ENCODE measurements at regions not wholly inside any gene's neighbourhood (a gene's known extent, or its start where the extent isn't known, plus 50 kb on each side); places are given as distances from the start of the nearest gene placed in this dataset.

DNA sequence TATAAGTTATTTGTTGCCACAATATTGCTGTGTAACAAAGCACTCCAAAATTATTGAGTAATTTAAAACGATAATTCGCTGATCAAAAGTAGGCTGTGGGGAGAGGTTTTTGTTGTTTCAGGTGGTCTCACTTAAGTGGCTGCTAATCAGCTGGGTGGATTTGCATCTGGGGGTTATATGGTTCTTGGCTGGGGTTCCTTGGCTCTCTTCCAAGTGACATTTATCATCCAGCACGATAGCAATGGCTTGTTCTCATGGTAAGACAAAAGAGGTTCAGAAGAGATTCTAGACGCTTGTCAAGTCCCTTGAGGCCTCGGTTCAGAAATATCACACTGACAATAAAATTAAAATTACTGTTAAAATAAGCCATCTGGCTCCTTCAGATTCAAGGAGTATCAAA lies 1648.8 kb downstream of the GRIK2 start:
- no peaks in the 10 kb centered on the region for H4K20me1 ChIP-seq (replicated peaks; ENCODE audit: control insufficient read depth, extremely low read depth, insufficient read depth, low read length)
- H3K27ac ChIP-seq (ENCODE audit: insufficient read depth, low read depth, low read length), result no peak overlapping the region
- FAIRE-seq, result no peak
- H3K4me3 ChIP-seq (replicated peaks in 1 of 3; ENCODE audit: insufficient read depth in 1 of 3, low read depth in 1 of 3, low read length in 3 of 3), result no peak overlapping the region
- H3K9me3 ChIP-seq (replicated peaks; ENCODE audit: control insufficient read depth, insufficient read depth, low read length), result no peaks in the 10 kb centered on the region
- no peak overlapping the region for H3K9ac ChIP-seq (replicated peaks; ENCODE audit: extremely low read depth, insufficient read depth, low read length)
- H3K27me3 ChIP-seq (ENCODE audit: control insufficient read depth in 2 of 2, insufficient read depth in 2 of 2, low read length in 2 of 2), result no peaks in the 10 kb centered on the region
- intact Hi-C loops (cut with micrococcal nuclease) (no loop called here), dilution Hi-C loops (cut with MboI; ENCODE audit: extremely low pct_ligation_motif_present, low sequenced_read_pairs) (no loop called here)
- no peak overlapping the region for H2AFZ ChIP-seq (ENCODE audit: low read depth, low read length)
- no peak for TF ChIP-seq FOS (IDR thresholded peaks at IDR 0.05; ENCODE audit: borderline replicate concordance, insufficient read depth, low read length)
- no peak for TF ChIP-seq POLR2AphosphoS5 (IDR thresholded peaks at IDR 0.05; ENCODE audit: insufficient read depth, low read depth, low read length)
- TF ChIP-seq MYC (IDR thresholded peaks at IDR 0.05; ENCODE audit: low read depth, low read length), result no peak
- TF ChIP-seq, protein P1, sequence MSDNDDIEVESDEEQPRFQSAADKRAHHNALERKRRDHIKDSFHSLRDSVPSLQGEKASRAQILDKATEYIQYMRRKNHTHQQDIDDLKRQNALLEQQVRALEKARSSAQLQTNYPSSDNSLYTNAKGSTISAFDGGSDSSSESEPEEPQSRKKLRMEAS (IDR thresholded peaks at IDR 0.05; ENCODE audit: insufficient read depth, insufficient read length), result no peak
- no peak for TF ChIP-seq EZH2 (IDR thresholded peaks at IDR 0.05; ENCODE audit: borderline replicate concordance, low read depth, low read length, severe bottlenecking)
- POLR2A ChIA-PET, result no interaction called here
- no peaks in the 10 kb centered on the region for H3K79me2 ChIP-seq (ENCODE audit: control insufficient read depth, insufficient read depth, low read length)
- H3K4me1 ChIP-seq (ENCODE audit: control insufficient read depth, extremely low read depth, insufficient read depth, low read length), result no peaks in the 10 kb centered on the region
- H3K4me2 ChIP-seq (ENCODE audit: insufficient read depth, low read length), result no peak overlapping the region
- DNase-seq (ENCODE audit: low read depth, low spot score), result no peak
- no peaks in the 10 kb centered on the region for H3K9me1 ChIP-seq (replicated peaks; ENCODE audit: control insufficient read depth, extremely low read depth, insufficient read depth, low read length)
- no TSS peak for BruUV-seq (replicated peaks)
- CTCF ChIA-PET, result no interaction called here
- no peaks in the 10 kb centered on the region for H3K36me3 ChIP-seq (ENCODE audit: control insufficient read depth in 2 of 2, extremely low read depth in 1 of 2, insufficient read depth in 2 of 2, low read length in 2 of 2)

DNA sequence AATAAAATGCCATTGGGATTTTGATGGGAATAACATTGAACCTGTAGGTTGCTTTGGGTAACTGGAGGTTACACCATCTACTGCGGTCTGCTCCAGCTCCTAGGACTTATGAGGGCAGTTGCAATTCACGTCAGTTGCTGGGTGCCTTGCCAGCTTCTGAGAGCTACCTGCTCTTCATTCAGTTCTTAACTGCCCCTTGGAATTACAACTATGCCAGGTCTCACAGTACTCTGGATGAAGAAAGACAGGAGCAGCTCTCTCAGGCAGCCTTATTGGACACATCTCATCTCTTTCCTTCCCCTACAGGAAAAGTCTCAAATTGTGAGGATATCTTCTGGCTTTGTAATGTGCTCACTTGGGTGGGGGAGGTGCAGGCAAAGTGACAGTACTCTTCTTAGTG lies 1643.3 kb downstream of the GRIK2 start:
- dilution Hi-C loops (cut with MboI; ENCODE audit: extremely low pct_ligation_motif_present, low sequenced_read_pairs), result no loop called here
- no peak overlapping the region for H3K9ac ChIP-seq (replicated peaks; ENCODE audit: extremely low read depth, insufficient read depth, low read length)
- H3K9me1 ChIP-seq (replicated peaks; ENCODE audit: control insufficient read depth, extremely low read depth, insufficient read depth, low read length), result no peaks in the 10 kb centered on the region
- H3K4me1 ChIP-seq (ENCODE audit: control insufficient read depth, extremely low read depth, insufficient read depth, low read length), result no peaks in the 10 kb centered on the region
- H3K27ac ChIP-seq (ENCODE audit: insufficient read depth, low read depth, low read length), result no peak overlapping the region
- TF ChIP-seq EZH2 (IDR thresholded peaks at IDR 0.05; ENCODE audit: borderline replicate concordance, low read depth, low read length, severe bottlenecking) (no peak), POLR2AphosphoS5 (IDR thresholded peaks at IDR 0.05; ENCODE audit: insufficient read depth, low read depth, low read length) (no peak), MYC (IDR thresholded peaks at IDR 0.05; ENCODE audit: low read depth, low read length) (no peak), FOS (IDR thresholded peaks at IDR 0.05; ENCODE audit: borderline replicate concordance, insufficient read depth, low read length) (no peak), POLR2A (IDR thresholded peaks at IDR 0.05; ENCODE audit: low read depth, low read length) (no peak), JUN (IDR thresholded peaks at IDR 0.05; ENCODE audit: borderline replicate concordance, insufficient read depth, insufficient read length, low read depth) (no peak), GATA2 (IDR thresholded peaks at IDR 0.05; ENCODE audit: insufficient read depth, insufficient read length, low read depth, low read length) (no peak)
- TF ChIP-seq, protein P2, sequence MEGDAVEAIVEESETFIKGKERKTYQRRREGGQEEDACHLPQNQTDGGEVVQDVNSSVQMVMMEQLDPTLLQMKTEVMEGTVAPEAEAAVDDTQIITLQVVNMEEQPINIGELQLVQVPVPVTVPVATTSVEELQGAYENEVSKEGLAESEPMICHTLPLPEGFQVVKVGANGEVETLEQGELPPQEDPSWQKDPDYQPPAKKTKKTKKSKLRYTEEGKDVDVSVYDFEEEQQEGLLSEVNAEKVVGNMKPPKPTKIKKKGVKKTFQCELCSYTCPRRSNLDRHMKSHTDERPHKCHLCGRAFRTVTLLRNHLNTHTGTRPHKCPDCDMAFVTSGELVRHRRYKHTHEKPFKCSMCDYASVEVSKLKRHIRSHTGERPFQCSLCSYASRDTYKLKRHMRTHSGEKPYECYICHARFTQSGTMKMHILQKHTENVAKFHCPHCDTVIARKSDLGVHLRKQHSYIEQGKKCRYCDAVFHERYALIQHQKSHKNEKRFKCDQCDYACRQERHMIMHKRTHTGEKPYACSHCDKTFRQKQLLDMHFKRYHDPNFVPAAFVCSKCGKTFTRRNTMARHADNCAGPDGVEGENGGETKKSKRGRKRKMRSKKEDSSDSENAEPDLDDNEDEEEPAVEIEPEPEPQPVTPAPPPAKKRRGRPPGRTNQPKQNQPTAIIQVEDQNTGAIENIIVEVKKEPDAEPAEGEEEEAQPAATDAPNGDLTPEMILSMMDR (IDR thresholded peaks at IDR 0.05; ENCODE audit: extremely low read depth in 1 of 2, insufficient read depth in 1 of 2, low read depth in 1 of 2, low read length in 2 of 2), result no peak
- ChIA-PET CTCF (no interaction called here), POLR2A (no interaction called here)
- no peaks in the 10 kb centered on the region for H4K20me1 ChIP-seq (replicated peaks; ENCODE audit: control insufficient read depth, extremely low read depth, insufficient read depth, low read length)
- no peak for DNase-seq (ENCODE audit: low read depth, low spot score)
- H2AFZ ChIP-seq (ENCODE audit: low read depth, low read length), result no peak overlapping the region
- no peaks in the 10 kb centered on the region for H3K27me3 ChIP-seq (ENCODE audit: control insufficient read depth in 2 of 2, insufficient read depth in 2 of 2, low read length in 2 of 2)
- H3K36me3 ChIP-seq (ENCODE audit: control insufficient read depth in 2 of 2, extremely low read depth in 1 of 2, insufficient read depth in 2 of 2, low read length in 2 of 2), result no peaks in the 10 kb centered on the region
- no peak for FAIRE-seq
- no peaks in the 10 kb centered on the region for H3K79me2 ChIP-seq (ENCODE audit: control insufficient read depth, insufficient read depth, low read length)
- intact Hi-C loops (cut with micrococcal nuclease), result no loop called here
- BruUV-seq (replicated peaks), result no TSS peak
- H3K4me3 ChIP-seq (replicated peaks in 1 of 3; ENCODE audit: insufficient read depth in 1 of 3, low read depth in 1 of 3, low read length in 3 of 3), result no peak overlapping the region
- H3K4me2 ChIP-seq (ENCODE audit: insufficient read depth, low read length), result no peak overlapping the region
- no peaks in the 10 kb centered on the region for H3K9me3 ChIP-seq (replicated peaks; ENCODE audit: control insufficient read depth, insufficient read depth, low read length)

Data from endothelial cell of umbilical vein (primary cell).